H1 (cell line): ENCODE measurements at regions not wholly inside any gene's neighbourhood (a gene's known extent, or its start where the extent isn't known, plus 50 kb on each side); places are given as distances from the start of the nearest gene placed in this dataset.

Experiments
- CTCF ChIA-PET: fragments of 300-600 bp; sonication (Branson Sonifier 250); formaldehyde crosslinking; loops from one replicate; lab custom pipeline; 2021; ENCODE audit not compliant: partially characterized antibody; lab: Charles Lee
- POLR2A ChIA-PET: fragments of 300-600 bp; sonication (Branson Sonifier 250); formaldehyde crosslinking; loops from one replicate; lab custom pipeline; 2021; ENCODE audit warnings: inconsistent platforms; ENCODE audit not compliant: partially characterized antibody; lab: Charles Lee
- DNase-seq, 2 experiments: peaks; one replicate each; pipeline versions ENCODE4 v3.0.0 to v3.0.0-alpha.2; 2010 to 2022; ENCODE audit warnings: low spot score in 2 of 2, low read depth in 1 of 2, mixed read lengths in 1 of 2
- FAIRE-seq: peaks from 2 replicates; lab custom pipeline; 2011; peaks lifted over from hg19 to GRCh38; lab: Jason Lieb, UNC
- H2AFZ ChIP-seq: 2 replicates; pipeline ENCODE4 v1.8.1; 2012; ENCODE audit warnings: low read length, inconsistent platforms
- H2AK5ac ChIP-seq: 2 replicates; pipeline ENCODE4 v1.6.1; 2013; ENCODE audit warnings: low read depth, low read length
- H2BK120ac ChIP-seq: replicated peaks from 2 replicates; pipeline ENCODE3; 2013; ENCODE audit warnings: low read depth, low read length, inconsistent platforms
- H2BK12ac ChIP-seq: 2 replicates; pipeline ENCODE4 v1.6.1; 2013; ENCODE audit warnings: low read depth, low read length
- H2BK15ac ChIP-seq: 2 replicates; pipeline ENCODE4 v1.6.1; 2013; ENCODE audit warnings: low read length
- H2BK20ac ChIP-seq: 2 replicates; pipeline ENCODE4 v1.6.1; 2013; ENCODE audit warnings: low read length
- H2BK5ac ChIP-seq: 2 replicates; pipeline ENCODE4 v1.6.1; 2013; ENCODE audit warnings: low read depth, low read length
- H3K14ac ChIP-seq: 2 replicates; pipeline ENCODE4 v1.6.1; 2013; ENCODE audit warnings: inconsistent platforms; ENCODE audit not compliant: insufficient read length
- H3K18ac ChIP-seq: 2 replicates; pipeline ENCODE4 v1.6.1; 2013; ENCODE audit warnings: low read length; ENCODE audit errors: extremely low read depth
- H3K23ac ChIP-seq: 2 replicates; pipeline ENCODE4 v1.6.1; 2013; ENCODE audit warnings: inconsistent platforms; ENCODE audit not compliant: insufficient read length
- H3K23me2 ChIP-seq: 2 replicates; pipeline ENCODE4 v1.6.1; 2013; ENCODE audit warnings: low read depth, low read length
- H3K27ac ChIP-seq: 2 replicates; pipeline ENCODE4 v1.6.1; 2011; ENCODE audit warnings: low read depth, low read length, inconsistent platforms
- H3K27me3 ChIP-seq, 4 experiments: replicated peaks in 1 of 4; 1 replicate in 1 of 4; 2 replicates in 3 of 4; pipeline versions ENCODE4 v1.6.1 to v1.8.1; 2011 to 2013; ENCODE audit warnings: low read length in 3 of 4, mild to moderate bottlenecking in 3 of 4, inconsistent platforms in 2 of 4, mixed read lengths in 2 of 4, moderate library complexity in 1 of 4; ENCODE audit not compliant: control insufficient read depth in 3 of 4, insufficient read depth in 3 of 4; ENCODE audit errors: extremely low read depth in 1 of 4
- H3K36me3 ChIP-seq, 4 experiments: 2 replicates each; pipeline versions ENCODE4 v1.6.1 to v1.8.1; 2011 to 2013; ENCODE audit warnings: mild to moderate bottlenecking in 4 of 4, low read length in 3 of 4, moderate library complexity in 2 of 4, control low read depth in 1 of 4, inconsistent platforms in 1 of 4; ENCODE audit not compliant: insufficient read depth in 4 of 4, control insufficient read depth in 2 of 4
- H3K4ac ChIP-seq: replicated peaks from 2 replicates; pipeline ENCODE3; 2013; ENCODE audit warnings: low read length, low read depth, mixed read lengths, inconsistent platforms; ENCODE audit not compliant: insufficient read length
- H3K4me1 ChIP-seq, 4 experiments: replicated peaks in 1 of 4; 1 replicate in 1 of 4; 2 replicates in 3 of 4; pipeline versions ENCODE4 v1.6.1 to v1.8.1; 2011 to 2013; ENCODE audit warnings: low read length in 3 of 4, inconsistent platforms in 2 of 4, mixed read lengths in 1 of 4; ENCODE audit not compliant: insufficient read depth in 4 of 4, control insufficient read depth in 3 of 4
- H3K4me2 ChIP-seq, 2 experiments: 2 replicates each; pipeline versions ENCODE4 v1.6.1 to v1.8.1; 2011 to 2013; ENCODE audit warnings: low read depth in 2 of 2, low read length in 2 of 2, control low read depth in 1 of 2, inconsistent platforms in 1 of 2, mild to moderate bottlenecking in 1 of 2; ENCODE audit not compliant: insufficient read depth in 1 of 2
- H3K4me3 ChIP-seq, 4 experiments: fragments of 200-600, 300-600 bp in 1 of 4; sonication (generic), shearing (Covaris generic), sonication (Bioruptor Twin) in 1 of 4; 2 replicates each; pipeline versions ENCODE4 v1.5.1 to v1.8.1; 2011 to 2016; ENCODE audit warnings: low read length in 4 of 4, low read depth in 3 of 4, control low read depth in 2 of 4, inconsistent platforms in 2 of 4, mild to moderate bottlenecking in 2 of 4, mixed read lengths in 1 of 4, moderate library complexity in 1 of 4; ENCODE audit not compliant: insufficient read depth in 2 of 4; ENCODE audit errors: extremely low read depth in 1 of 4
- H3K56ac ChIP-seq: replicated peaks from 2 replicates; pipeline ENCODE3; 2013; ENCODE audit warnings: low read depth, mild to moderate bottlenecking, mixed read lengths, low read length, inconsistent platforms; ENCODE audit not compliant: insufficient read length
- H3K79me1 ChIP-seq: 2 replicates; pipeline ENCODE4 v1.6.1; 2013; ENCODE audit warnings: low read depth, low read length, control low read depth
- H3K79me2 ChIP-seq, 2 experiments: 2 replicates each; pipeline versions ENCODE4 v1.6.1 to v1.8.1; 2012 to 2013; ENCODE audit warnings: low read length in 2 of 2, mild to moderate bottlenecking in 2 of 2, inconsistent platforms in 1 of 2; ENCODE audit not compliant: insufficient read depth in 2 of 2, control insufficient read depth in 1 of 2
- H3K9ac ChIP-seq, 4 experiments: replicated peaks in 1 of 4; 1 replicate in 1 of 4; 2 replicates in 3 of 4; pipeline versions ENCODE4 v1.6.1 to v1.8.1; 2011 to 2013; ENCODE audit warnings: low read depth in 3 of 4, low read length in 3 of 4, control low read depth in 2 of 4, mild to moderate bottlenecking in 2 of 4, moderate library complexity in 2 of 4, inconsistent platforms in 1 of 4; ENCODE audit errors: extremely low read depth in 1 of 4
- H3K9me3 ChIP-seq, 2 experiments: 2 replicates each; pipeline versions ENCODE4 v1.6.1 to v1.8.1; 2012 to 2013; ENCODE audit warnings: mild to moderate bottlenecking in 2 of 2, moderate library complexity in 2 of 2, control low read depth in 1 of 2, inconsistent platforms in 1 of 2, low read depth in 1 of 2, low read length in 1 of 2, mixed read lengths in 1 of 2; ENCODE audit not compliant: insufficient read depth in 2 of 2
- H4K20me1 ChIP-seq, 2 experiments: replicated peaks in 1 of 2; 2 replicates each; pipeline versions ENCODE3 to v1.8.1; 2011 to 2013; ENCODE audit warnings: inconsistent platforms in 2 of 2, low read length in 2 of 2, mild to moderate bottlenecking in 1 of 2; ENCODE audit not compliant: insufficient read depth in 2 of 2, control insufficient read depth in 1 of 2
- H4K5ac ChIP-seq: 2 replicates; pipeline ENCODE4 v1.6.1; 2013; ENCODE audit warnings: low read length, low read depth, mixed read lengths, inconsistent platforms; ENCODE audit not compliant: insufficient read length
- H4K8ac ChIP-seq: 2 replicates; pipeline ENCODE4 v1.8.0; 2013; ENCODE audit warnings: mild to moderate bottlenecking, moderate library complexity, low read length, inconsistent platforms; ENCODE audit not compliant: insufficient read depth; ENCODE audit errors: extremely low read depth
- H4K91ac ChIP-seq: replicated peaks from 2 replicates; pipeline ENCODE3; 2013; ENCODE audit warnings: low read length, mixed read lengths, inconsistent platforms; ENCODE audit not compliant: insufficient read length
- ATF2 ChIP-seq: IDR thresholded peaks from 2 replicates; pipeline ENCODE4 v1.6.1; 2012; ENCODE audit warnings: low read length, inconsistent platforms
- CHD2 ChIP-seq: IDR thresholded peaks from 2 replicates; pipeline ENCODE4 v1.6.1; 2012; ENCODE audit warnings: low read length, improper control_type of control experiment
- HDAC2 ChIP-seq, 2 experiments: fragments of 300-600 bp in 1 of 2; sonication (generic) in 1 of 2; IDR thresholded peaks; 2 replicates each; pipeline ENCODE4 v1.6.1; 2011 to 2012; ENCODE audit warnings: low read depth in 2 of 2, low read length in 2 of 2, mild to moderate bottlenecking in 2 of 2, moderate library complexity in 2 of 2, borderline replicate concordance in 1 of 2, inconsistent platforms in 1 of 2
- HDAC6 ChIP-seq: IDR thresholded peaks from one replicate; pipeline ENCODE4 v1.7.1; 2012; ENCODE audit warnings: low read depth, mild to moderate bottlenecking, inconsistent platforms, low read length, moderate library complexity
- JUN ChIP-seq: IDR thresholded peaks from 2 replicates; pipeline ENCODE4 v1.6.1; 2011; ENCODE audit warnings: low read depth, mild to moderate bottlenecking, improper control_type of control experiment, low read length
- KDM5A ChIP-seq: fragments of 200-600 bp; IDR thresholded peaks from 2 replicates; pipeline ENCODE4 v1.7.1; 2012; ENCODE audit warnings: mild to moderate bottlenecking, low read length, inconsistent platforms, mixed read lengths
- POLR2A ChIP-seq, 2 experiments: IDR thresholded peaks; 1 replicate in 1 of 2; 2 replicates in 1 of 2; pipeline ENCODE4 v1.6.1; 2011; ENCODE audit warnings: low read depth in 2 of 2, low read length in 2 of 2, mild to moderate bottlenecking in 2 of 2; ENCODE audit errors: control extremely low read depth in 1 of 2
- RXRA ChIP-seq: IDR thresholded peaks from 2 replicates; pipeline ENCODE4 v1.6.1; 2011; ENCODE audit warnings: low read depth, mild to moderate bottlenecking, low read length, moderate library complexity; ENCODE audit not compliant: insufficient read depth
- SUZ12 ChIP-seq: fragments of 200-600 bp; sonication (generic); IDR thresholded peaks from 2 replicates; pipeline ENCODE4 v1.6.1; 2012; ENCODE audit warnings: mild to moderate bottlenecking, inconsistent platforms, low read length, moderate library complexity, mixed read lengths
- TAF7 ChIP-seq: optimal IDR thresholded peaks from 2 replicates; pipeline ENCODE3; 2011; ENCODE audit warnings: low read depth, mild to moderate bottlenecking, inconsistent platforms, low read length, moderate library complexity, borderline replicate concordance
- ZNF274 ChIP-seq: IDR thresholded peaks from 2 replicates; pipeline ENCODE4 v1.7.0; 2012; ENCODE audit warnings: low read length, borderline replicate concordance; ENCODE audit errors: extremely low read depth
- WGBS, 2 experiments: shearing (Covaris generic) in 1 of 2; methylation state at CpG; one replicate each; pipeline versions ENCODE4 v1.1.6 to v1.1.7; 2013 to 2015; ENCODE audit warnings: low lambda C conversion rate in 2 of 2, mixed read lengths in 2 of 2, inconsistent platforms in 1 of 2, low coverage in 1 of 2, missing lambda C conversion rate in 1 of 2; ENCODE audit not compliant: insufficient replicate concordance in 2 of 2, insufficient coverage in 1 of 2, insufficient read length in 1 of 2; ENCODE audit errors: extremely low coverage in 1 of 2, missing lambda C conversion rate in 1 of 2; 5-methylcytosine and 5-hydroxymethylcytosine counted together

GRCh38 chr12:43132291-43132690 lies 419.7 kb downstream of the ADAMTS20 start:
- Histone ChIP-seq H2BK20ac (no peak overlapping the region), H4K20me1 (no peaks in the 10 kb centered on the region), H3K4me1 (peaks cover 0 to 4% (median 0%) of the 10 kb centered on the region in 4 experiments; a peak in 1 of 7 replicates), H3K4ac (no peak overlapping the region), H4K5ac (no peak overlapping the region), H3K79me2 (no peaks in the 10 kb centered on the region), H3K79me1 (no peaks in the 10 kb centered on the region), H3K18ac (no peak overlapping the region), H4K91ac (no peak overlapping the region), H2BK12ac (no peak overlapping the region), H3K27ac (no peak overlapping the region), H3K9ac (no peak overlapping the region), H3K4me2 (no peak overlapping the region), H3K9me3 (no peaks in the 10 kb centered on the region), H2AFZ (no peak overlapping the region), H3K23ac (no peak overlapping the region), H3K27me3 (no peaks in the 10 kb centered on the region), H3K56ac (no peak overlapping the region), H3K36me3 (no peaks in the 10 kb centered on the region; a peak in 1 of 8 replicates), H2AK5ac (no peak overlapping the region), H2BK120ac (no peak overlapping the region), H2BK5ac (no peak overlapping the region), H4K8ac (no peak overlapping the region), H3K4me3 (no peak overlapping the region), H2BK15ac (no peak overlapping the region), H3K14ac (no peak overlapping the region), H3K23me2 (no peaks in the 10 kb centered on the region)
- CTCF ChIA-PET, result no interaction called here
- DNase-seq, result no peak
- no peak for FAIRE-seq
- POLR2A ChIA-PET, result no interaction called here
- 96% methylated on average over 1 of the region's 1 CpG; no CpG with 5 or more reads in 1 of the 2 experiments for WGBS, 2 experiments
- TF ChIP-seq CHD2, result no peak
- TF ChIP-seq HDAC6, result no peak
- no peak for TF ChIP-seq KDM5A
- TF ChIP-seq TAF7, result no peak
- TF ChIP-seq POLR2A (IDR thresholded peaks at IDR 0.05; ENCODE audit: control extremely low read depth in 1 of 2, low read depth in 2 of 2, low read length in 2 of 2), result no peak
- TF ChIP-seq SUZ12, result no peak
- TF ChIP-seq JUN, result no peak
- no peak for TF ChIP-seq HDAC2 (IDR thresholded peaks at IDR 0.05; ENCODE audit: borderline replicate concordance in 1 of 2, low read depth in 2 of 2, low read length in 2 of 2)
- TF ChIP-seq ATF2, result no peak
- TF ChIP-seq ZNF274, result no peak
- TF ChIP-seq RXRA, result no peak
